GM06990 (cell line): ENCODE measurements at regions not wholly inside any gene's neighbourhood (a gene's known extent, or its start where the extent isn't known, plus 50 kb on each side); places are given as distances from the start of the nearest gene placed in this dataset.

Experiments
- DNase-seq: peaks from one replicate; pipeline ENCODE4 v3.0.0-alpha.2; 2011; ENCODE audit not compliant: insufficient read length; ENCODE audit errors: extremely low read depth
- H3K27me3 ChIP-seq: replicated peaks from 2 replicates; pipeline ENCODE4 v1.6.0; 2011; ENCODE audit warnings: low read length; ENCODE audit not compliant: control insufficient read depth, insufficient read depth
- H3K36me3 ChIP-seq: 2 replicates; pipeline ENCODE4 v1.5.1; 2011; ENCODE audit warnings: low read length; ENCODE audit not compliant: control insufficient read depth, insufficient read depth
- H3K4me3 ChIP-seq: replicated peaks from 2 replicates; pipeline ENCODE4 v1.5.1; 2011; ENCODE audit warnings: low read depth, mild to moderate bottlenecking, control low read depth, low read length
- CTCF ChIP-seq: IDR thresholded peaks from 2 replicates; pipeline ENCODE4 v1.5.1; 2011; ENCODE audit warnings: low read length, control low read depth, mild to moderate bottlenecking, inconsistent platforms; ENCODE audit not compliant: insufficient read depth, poor library complexity, severe bottlenecking

DNA sequence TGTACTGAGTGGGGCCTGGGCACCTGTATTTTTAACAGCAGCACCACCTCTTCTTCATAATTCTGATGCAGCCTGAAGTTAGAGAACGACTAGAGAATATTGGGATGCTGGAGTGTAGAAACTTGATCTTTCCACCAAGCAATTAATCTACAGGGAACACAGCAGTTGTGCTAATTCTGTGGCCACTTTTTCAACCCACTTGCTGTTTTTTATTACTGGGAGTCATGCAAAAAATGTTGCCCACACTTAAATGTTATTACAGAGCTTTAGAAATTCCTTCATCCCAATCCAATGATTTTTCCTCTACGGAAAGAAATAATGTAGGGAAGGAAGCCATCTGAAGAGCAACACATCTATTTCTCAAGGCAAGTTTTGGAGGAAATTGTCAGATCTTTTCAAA lies 190.9 kb upstream of the TUT7 start:
- Histone ChIP-seq H3K36me3 (no peaks in the 10 kb centered on the region), H3K27me3 (no peaks in the 10 kb centered on the region), H3K4me3 (no peak overlapping the region)
- no peak for DNase-seq
- no peak for TF ChIP-seq CTCF

DNA sequence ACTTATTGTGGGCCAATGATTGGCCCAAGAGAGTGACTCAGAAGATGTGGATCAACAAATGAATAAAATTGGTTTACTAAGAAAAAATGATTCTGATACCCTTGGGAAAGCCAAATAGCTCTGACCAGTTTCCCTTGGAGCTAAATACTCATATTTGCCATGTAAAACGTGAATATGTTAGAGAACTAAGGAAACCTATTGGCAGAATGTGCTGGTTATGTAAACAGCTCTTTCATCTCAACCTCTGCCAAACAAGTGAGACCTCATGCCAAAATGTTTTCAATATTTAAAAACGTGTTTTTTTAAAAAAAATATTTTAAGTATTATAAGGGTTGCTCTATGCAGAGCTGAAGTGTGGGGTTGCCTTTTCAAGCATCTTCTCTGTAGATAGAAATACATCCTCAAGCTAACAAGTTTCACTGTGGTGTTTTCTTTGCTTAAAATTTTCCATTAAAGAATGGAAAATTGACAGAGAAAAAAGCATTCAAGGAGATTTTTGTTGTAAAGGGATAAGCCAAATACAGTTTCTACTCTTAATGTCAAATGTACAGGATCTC lies 186.9 kb upstream of the TUT7 start:
- DNase-seq = no peak
- no peak for TF ChIP-seq CTCF
- Histone ChIP-seq H3K27me3 (no peaks in the 10 kb centered on the region), H3K4me3 (no peak overlapping the region), H3K36me3 (no peaks in the 10 kb centered on the region)

GRCh38 chr9:86535406-86535915 lies 181.3 kb upstream of the TUT7 start:
- no peak for TF ChIP-seq CTCF
- DNase-seq = no peak

DNA sequence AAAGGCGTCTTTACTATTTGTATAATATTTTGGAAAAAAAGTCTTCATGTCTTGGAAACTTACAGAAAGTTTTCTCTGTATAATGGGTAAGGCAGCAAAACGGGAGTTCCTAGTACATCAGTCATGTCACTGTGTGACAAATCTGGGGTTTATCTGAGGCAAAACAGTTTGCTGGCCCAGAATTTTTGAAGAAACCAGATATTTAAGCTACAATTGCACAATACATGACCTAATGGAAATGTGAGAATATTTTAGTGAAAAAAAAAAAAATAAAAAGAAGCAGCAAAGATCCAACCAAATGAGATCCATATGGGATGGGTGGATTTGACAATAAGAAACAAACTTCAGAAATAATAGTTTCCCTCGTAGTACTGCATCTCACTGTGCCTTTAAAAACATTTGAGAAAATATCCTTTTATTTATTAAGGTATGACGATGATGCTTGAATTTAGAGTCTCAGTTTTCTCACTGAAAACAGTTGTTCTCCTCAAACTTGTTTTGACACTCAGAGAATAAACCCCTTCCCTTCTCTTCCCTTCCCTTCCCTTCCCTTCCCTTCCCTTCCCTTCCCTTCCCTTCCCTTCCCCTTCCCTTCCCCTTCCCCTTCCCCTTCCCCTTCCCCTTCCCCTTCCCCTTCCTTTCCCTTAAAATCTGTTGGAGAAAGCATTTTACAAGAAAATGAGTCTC lies 180.5 kb upstream of the TUT7 start:
- Histone ChIP-seq H3K4me3 (no peak overlapping the region), H3K27me3 (no peaks in the 10 kb centered on the region), H3K36me3 (no peaks in the 10 kb centered on the region)
- TF ChIP-seq CTCF = no peak
- DNase-seq = no peak

More at GRCh38 chr9:86535406-86535915, 181.3 kb upstream of the TUT7 start:
- no peaks in the 10 kb centered on the region for H3K36me3 ChIP-seq
- H3K4me3 ChIP-seq = no peak overlapping the region
- no peaks in the 10 kb centered on the region for H3K27me3 ChIP-seq

- Histone ChIP-seq H3K27me3 (no peaks in the 10 kb centered on the region), H3K36me3 (no peaks in the 10 kb centered on the region), H3K4me3 (no peak overlapping the region)
- DNase-seq = no peak
- no peak for TF ChIP-seq CTCF
Observed at GRCh38 chr9:86531971-86532640, 177.9 kb upstream of the TUT7 start.
